ENCODE measurements at regions not wholly inside any gene's neighbourhood (a gene's known extent, or its start where the extent isn't known, plus 50 kb on each side); places are given as distances from the start of the nearest gene placed in this dataset.

- DNase-seq = no peak
- H3K4me1 ChIP-seq = no peaks in the 10 kb centered on the region
- H3K9me3 ChIP-seq = peaks cover 0 to 6% (median 2%) of the 10 kb centered on the region in 4 donors
- TF ChIP-seq EP300 (IDR thresholded peaks at IDR 0.05) (no peak), CTCF (IDR thresholded peaks at IDR 0.05) (no peak), POLR2A (IDR thresholded peaks at IDR 0.05) (no peak), POLR2AphosphoS5 (IDR thresholded peaks at IDR 0.05) (no peak)
- no peak overlapping the region for H3K4me3 ChIP-seq
- no peak overlapping the region for H3K27ac ChIP-seq
- H3K27me3 ChIP-seq = no peaks in the 10 kb centered on the region
- intact Hi-C loops (cut with DNase I; ENCODE audit: low total_unique reads) = no loop called here
- 85 to 96% (median 92%) methylated on average over 7 of the region's 7 CpGs for WGBS, 5 donors
- H3K36me3 ChIP-seq = no peaks in the 10 kb centered on the region
These were observed 317.2 kb downstream of the IRX1 start for GRCh38 chr5:3912790-3913189.

GRCh38 chr5:3913279-3913678 is 317.6 kb downstream of the IRX1 start:
- Histone ChIP-seq H3K27me3 (no peaks in the 10 kb centered on the region), H3K9me3 (peaks cover 0 to 11% (median 6%) of the 10 kb centered on the region in 4 donors), H3K36me3 (no peaks in the 10 kb centered on the region), H3K4me3 (no peak overlapping the region), H3K4me1 (no peaks in the 10 kb centered on the region), H3K27ac (no peak overlapping the region)
- no peak for DNase-seq
- TF ChIP-seq POLR2AphosphoS5 (IDR thresholded peaks at IDR 0.05) (no peak), CTCF (IDR thresholded peaks at IDR 0.05) (no peak), EP300 (IDR thresholded peaks at IDR 0.05) (no peak), POLR2A (IDR thresholded peaks at IDR 0.05) (no peak)
- WGBS, 5 donors = 78 to 85% (median 84%) methylated on average over 3 of the region's 3 CpGs
- intact Hi-C loops (cut with DNase I; ENCODE audit: low total_unique reads) = no loop called here

- no peaks in the 10 kb centered on the region for H3K27me3 ChIP-seq
- intact Hi-C loops (cut with DNase I; ENCODE audit: low total_unique reads) = no loop called here
- no peak for TF ChIP-seq CTCF (IDR thresholded peaks at IDR 0.05)
- no peak for TF ChIP-seq EP300 (IDR thresholded peaks at IDR 0.05)
- TF ChIP-seq POLR2AphosphoS5 (IDR thresholded peaks at IDR 0.05) = no peak
- no peak for TF ChIP-seq POLR2A (IDR thresholded peaks at IDR 0.05)
- H3K4me3 ChIP-seq = no peak overlapping the region
- H3K9me3 ChIP-seq = peaks cover 0 to 19% (median 0%) of the 10 kb centered on the region in 4 donors
- H3K4me1 ChIP-seq = peaks cover 0 to 11% (median 0%) of the 10 kb centered on the region in 4 donors
- no peaks in the 10 kb centered on the region for H3K36me3 ChIP-seq
- no peak for DNase-seq
- H3K27ac ChIP-seq = no peak overlapping the region
- 65 to 75% (median 66%) methylated on average over 7 of the region's 7 CpGs for WGBS, 5 donors
These were observed 329.4 kb downstream of the IRX1 start for GRCh38 chr5:3925022-3925421.

GRCh38 chr5:3925935-3926334 is 330.3 kb downstream of the IRX1 start:
- Histone ChIP-seq H3K9me3 (peaks cover 0 to 20% (median 0%) of the 10 kb centered on the region in 4 donors), H3K4me3 (no peak overlapping the region), H3K4me1 (peaks cover 0 to 11% (median 0%) of the 10 kb centered on the region in 4 donors), H3K27ac (no peak overlapping the region), H3K27me3 (no peaks in the 10 kb centered on the region), H3K36me3 (no peaks in the 10 kb centered on the region)
- TF ChIP-seq POLR2A (IDR thresholded peaks at IDR 0.05) (no peak), POLR2AphosphoS5 (IDR thresholded peaks at IDR 0.05) (no peak), CTCF (IDR thresholded peaks at IDR 0.05) (no peak), EP300 (IDR thresholded peaks at IDR 0.05) (no peak)
- intact Hi-C loops (cut with DNase I; ENCODE audit: low total_unique reads) = no loop called here
- DNase-seq = no peak
- 30 to 46% (median 44%) methylated on average over 8 of the region's 8 CpGs for WGBS, 5 donors
